HepG2 (cell line): ENCODE measurements at regions not wholly inside any gene's neighbourhood (a gene's known extent, or its start where the extent isn't known, plus 50 kb on each side); places are given as distances from the start of the nearest gene placed in this dataset.

Source experiments
- CHD2 ChIP-seq: IDR thresholded peaks from 2 replicates; pipeline ENCODE4 v1.6.1; 2011; ENCODE audit warnings: low read depth, low read length, improper control_type of control experiment
- EEA1 ChIP-seq: sonication (generic); formaldehyde crosslinking; IDR thresholded peaks from 2 replicates; pipeline ENCODE4 v1.5.1; 2020; ENCODE audit warnings: mild to moderate bottlenecking, missing genetic modification reagents, borderline replicate concordance
- PCBP2 ChIP-seq: fragments of 200-400 bp; formaldehyde crosslinking; optimal IDR thresholded peaks from 2 replicates; pipeline ENCODE3; 2018; ENCODE audit warnings: low read length, low read depth; ENCODE audit not compliant: poor library complexity, severe bottlenecking
- SP2 ChIP-seq: sonication (generic); formaldehyde crosslinking; IDR thresholded peaks from 2 replicates; pipeline ENCODE4 v1.5.1; 2020; ENCODE audit warnings: mild to moderate bottlenecking, missing genetic modification reagents
- SYNCRIP ChIP-seq: fragments of 200-400 bp; formaldehyde crosslinking; IDR thresholded peaks from 2 replicates; pipeline ENCODE4 v1.6.1; 2018; ENCODE audit warnings: mild to moderate bottlenecking, low read depth, low read length; ENCODE audit not compliant: insufficient read depth
- ZBTB7A ChIP-seq: sonication (generic); formaldehyde crosslinking; IDR thresholded peaks from 2 replicates; pipeline ENCODE4 v1.8.0; 2022; ENCODE audit warnings: mild to moderate bottlenecking, missing genetic modification reagents
- ZNF205 ChIP-seq: IDR thresholded peaks from 2 replicates; pipeline ENCODE4 v1.6.1; 2018; ENCODE audit warnings: missing biosample characterization, missing genetic modification reagents
- ZNF282 ChIP-seq: fragments of 450-650 bp; IDR thresholded peaks from 2 replicates; pipeline ENCODE4 v1.6.1; 2018; ENCODE audit not compliant: partially characterized antibody
- ZNF296 ChIP-seq: sonication (generic); formaldehyde crosslinking; conservative IDR thresholded peaks from 2 replicates; pipeline ENCODE4 v1.5.0; 2020; ENCODE audit warnings: mild to moderate bottlenecking, missing genetic modification reagents
- ZNF547 ChIP-seq: sonication (generic); formaldehyde crosslinking; IDR thresholded peaks from 2 replicates; pipeline ENCODE4 v1.5.1; 2020; ENCODE audit warnings: mild to moderate bottlenecking, missing genetic modification reagents
- ZNF839 ChIP-seq: sonication (generic); formaldehyde crosslinking; IDR thresholded peaks from 2 replicates; pipeline ENCODE4 v1.4.0; 2020; ENCODE audit warnings: missing genetic modification reagents, mild to moderate bottlenecking, borderline replicate concordance
- ZSCAN21 ChIP-seq: sonication (generic); formaldehyde crosslinking; IDR thresholded peaks from 2 replicates; pipeline ENCODE4 v1.8.0; 2022; ENCODE audit warnings: mild to moderate bottlenecking, missing genetic modification reagents, moderate library complexity, borderline replicate concordance
- ZSCAN22 ChIP-seq: sonication (generic); formaldehyde crosslinking; IDR thresholded peaks from 2 replicates; pipeline ENCODE4 v1.4.0; 2020; ENCODE audit warnings: mild to moderate bottlenecking, missing genetic modification reagents
- TF ChIP-seq, protein P1 (sequence below): sonication (generic); formaldehyde crosslinking; IDR thresholded peaks from 2 replicates; pipeline ENCODE4 v1.8.0; 2022; ENCODE audit warnings: missing genetic modification reagents, mild to moderate bottlenecking, moderate library complexity, borderline replicate concordance
- TF ChIP-seq, protein P2 (sequence below): sonication (generic); formaldehyde crosslinking; IDR thresholded peaks from 2 replicates; pipeline ENCODE4 v1.5.0; 2020; ENCODE audit warnings: missing genetic modification reagents
- TF ChIP-seq, protein P3 (sequence below): sonication (generic); formaldehyde crosslinking; conservative IDR thresholded peaks from 2 replicates; pipeline ENCODE4 v1.8.0; 2022; ENCODE audit warnings: low read depth, missing genetic modification reagents
- TF ChIP-seq, protein P4 (sequence below): sonication (generic); formaldehyde crosslinking; IDR thresholded peaks from 2 replicates; pipeline ENCODE4 v1.4.0; 2020; ENCODE audit warnings: mild to moderate bottlenecking, missing genetic modification reagents
- TF ChIP-seq, protein P5 (sequence below): sonication (generic); formaldehyde crosslinking; IDR thresholded peaks from 2 replicates; pipeline ENCODE4 v1.8.0; 2022; ENCODE audit warnings: mild to moderate bottlenecking, missing genetic modification reagents
- TF ChIP-seq, protein P6 (sequence below): sonication (generic); formaldehyde crosslinking; IDR thresholded peaks from 2 replicates; pipeline ENCODE4 v1.5.0; 2020; ENCODE audit warnings: missing genetic modification reagents
- TF ChIP-seq, protein P7 (sequence below): sonication (generic); formaldehyde crosslinking; IDR thresholded peaks from 2 replicates; pipeline ENCODE4 v1.4.0; 2020; ENCODE audit warnings: missing genetic modification reagents

DNA sequence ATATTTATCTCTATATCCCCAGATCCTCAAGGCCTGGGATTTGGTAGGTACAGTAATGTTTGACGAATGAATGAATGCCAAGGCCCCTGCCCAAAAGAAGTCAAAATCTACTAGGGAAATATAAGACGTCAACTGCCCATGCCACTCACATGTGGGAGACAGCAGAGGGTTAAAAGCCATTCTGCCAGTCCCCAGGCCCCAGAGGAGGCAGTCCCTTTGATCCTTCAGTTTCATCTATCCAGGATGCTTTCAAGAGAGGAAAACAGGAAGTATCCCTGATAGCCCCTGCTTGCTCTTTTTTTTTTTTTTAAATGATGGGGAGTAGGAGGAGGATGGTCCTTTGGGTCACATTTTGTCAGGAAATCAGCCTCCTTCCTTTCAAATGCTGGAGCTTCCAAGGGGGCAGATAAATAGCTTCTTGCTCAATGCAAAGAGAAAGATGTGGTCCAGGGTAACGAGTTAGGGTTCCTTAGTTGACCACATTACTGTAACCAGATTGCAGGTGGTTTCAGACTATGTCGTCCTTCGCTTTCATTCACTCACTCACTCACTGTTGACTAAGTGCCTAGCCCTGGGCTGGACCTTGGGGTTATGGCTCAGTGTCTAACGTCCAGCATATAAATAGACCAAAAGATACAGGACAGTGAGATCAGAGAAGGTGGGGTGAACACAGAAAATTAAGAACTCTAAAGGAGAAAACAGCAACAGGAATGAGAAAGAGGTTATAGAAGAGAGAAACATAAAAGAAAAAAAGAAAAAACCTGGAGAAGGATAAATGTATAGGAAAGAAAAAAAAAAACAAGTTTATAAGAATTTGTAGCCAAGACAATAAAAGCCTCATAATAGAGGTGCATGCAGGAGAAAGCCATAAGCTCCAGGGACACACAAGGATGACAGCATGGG, 64.6 kb upstream of the PIM1 start (continued):
- TF ChIP-seq, protein P1, sequence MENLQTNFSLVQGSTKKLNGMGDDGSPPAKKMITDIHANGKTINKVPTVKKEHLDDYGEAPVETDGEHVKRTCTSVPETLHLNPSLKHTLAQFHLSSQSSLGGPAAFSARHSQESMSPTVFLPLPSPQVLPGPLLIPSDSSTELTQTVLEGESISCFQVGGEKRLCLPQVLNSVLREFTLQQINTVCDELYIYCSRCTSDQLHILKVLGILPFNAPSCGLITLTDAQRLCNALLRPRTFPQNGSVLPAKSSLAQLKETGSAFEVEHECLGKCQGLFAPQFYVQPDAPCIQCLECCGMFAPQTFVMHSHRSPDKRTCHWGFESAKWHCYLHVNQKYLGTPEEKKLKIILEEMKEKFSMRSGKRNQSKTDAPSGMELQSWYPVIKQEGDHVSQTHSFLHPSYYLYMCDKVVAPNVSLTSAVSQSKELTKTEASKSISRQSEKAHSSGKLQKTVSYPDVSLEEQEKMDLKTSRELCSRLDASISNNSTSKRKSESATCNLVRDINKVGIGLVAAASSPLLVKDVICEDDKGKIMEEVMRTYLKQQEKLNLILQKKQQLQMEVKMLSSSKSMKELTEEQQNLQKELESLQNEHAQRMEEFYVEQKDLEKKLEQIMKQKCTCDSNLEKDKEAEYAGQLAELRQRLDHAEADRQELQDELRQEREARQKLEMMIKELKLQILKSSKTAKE (CRISPR knock-in tag): peak; percentile 69; the same call in 1 of the 2 replicates
- TF ChIP-seq ZBTB7A (CRISPR knock-in tag) (no peak), ZNF282 (no peak), SP2 (CRISPR knock-in tag) (no peak), ZNF547 (no peak; the same call in 1 of the 2 replicates), ZSCAN22 (no peak; the same call in 1 of the 2 replicates), CHD2 (no peak), SYNCRIP (no peak), ZSCAN21 (CRISPR knock-in tag) (no peak), PCBP2 (no peak), EEA1 (CRISPR knock-in tag) (no peak), ZNF839 (no peak), ZNF205 (CRISPR knock-in tag) (peak; percentile 79; the same call in 1 of the 2 replicates), ZNF296 (CRISPR knock-in tag) (no peak)
- TF ChIP-seq, protein P2, sequence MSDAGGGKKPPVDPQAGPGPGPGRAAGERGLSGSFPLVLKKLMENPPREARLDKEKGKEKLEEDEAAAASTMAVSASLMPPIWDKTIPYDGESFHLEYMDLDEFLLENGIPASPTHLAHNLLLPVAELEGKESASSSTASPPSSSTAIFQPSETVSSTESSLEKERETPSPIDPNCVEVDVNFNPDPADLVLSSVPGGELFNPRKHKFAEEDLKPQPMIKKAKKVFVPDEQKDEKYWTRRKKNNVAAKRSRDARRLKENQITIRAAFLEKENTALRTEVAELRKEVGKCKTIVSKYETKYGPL (CRISPR knock-in tag): no peak
- TF ChIP-seq, protein P3, sequence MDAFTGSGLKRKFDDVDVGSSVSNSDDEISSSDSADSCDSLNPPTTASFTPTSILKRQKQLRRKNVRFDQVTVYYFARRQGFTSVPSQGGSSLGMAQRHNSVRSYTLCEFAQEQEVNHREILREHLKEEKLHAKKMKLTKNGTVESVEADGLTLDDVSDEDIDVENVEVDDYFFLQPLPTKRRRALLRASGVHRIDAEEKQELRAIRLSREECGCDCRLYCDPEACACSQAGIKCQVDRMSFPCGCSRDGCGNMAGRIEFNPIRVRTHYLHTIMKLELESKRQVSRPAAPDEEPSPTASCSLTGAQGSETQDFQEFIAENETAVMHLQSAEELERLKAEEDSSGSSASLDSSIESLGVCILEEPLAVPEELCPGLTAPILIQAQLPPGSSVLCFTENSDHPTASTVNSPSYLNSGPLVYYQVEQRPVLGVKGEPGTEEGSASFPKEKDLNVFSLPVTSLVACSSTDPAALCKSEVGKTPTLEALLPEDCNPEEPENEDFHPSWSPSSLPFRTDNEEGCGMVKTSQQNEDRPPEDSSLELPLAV: no peak
- TF ChIP-seq, protein P4, sequence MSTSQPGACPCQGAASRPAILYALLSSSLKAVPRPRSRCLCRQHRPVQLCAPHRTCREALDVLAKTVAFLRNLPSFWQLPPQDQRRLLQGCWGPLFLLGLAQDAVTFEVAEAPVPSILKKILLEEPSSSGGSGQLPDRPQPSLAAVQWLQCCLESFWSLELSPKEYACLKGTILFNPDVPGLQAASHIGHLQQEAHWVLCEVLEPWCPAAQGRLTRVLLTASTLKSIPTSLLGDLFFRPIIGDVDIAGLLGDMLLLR (CRISPR knock-in tag): no peak
- TF ChIP-seq, protein P5, sequence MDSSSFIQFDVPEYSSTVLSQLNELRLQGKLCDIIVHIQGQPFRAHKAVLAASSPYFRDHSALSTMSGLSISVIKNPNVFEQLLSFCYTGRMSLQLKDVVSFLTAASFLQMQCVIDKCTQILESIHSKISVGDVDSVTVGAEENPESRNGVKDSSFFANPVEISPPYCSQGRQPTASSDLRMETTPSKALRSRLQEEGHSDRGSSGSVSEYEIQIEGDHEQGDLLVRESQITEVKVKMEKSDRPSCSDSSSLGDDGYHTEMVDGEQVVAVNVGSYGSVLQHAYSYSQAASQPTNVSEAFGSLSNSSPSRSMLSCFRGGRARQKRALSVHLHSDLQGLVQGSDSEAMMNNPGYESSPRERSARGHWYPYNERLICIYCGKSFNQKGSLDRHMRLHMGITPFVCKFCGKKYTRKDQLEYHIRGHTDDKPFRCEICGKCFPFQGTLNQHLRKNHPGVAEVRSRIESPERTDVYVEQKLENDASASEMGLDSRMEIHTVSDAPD (CRISPR knock-in tag): no peak
- TF ChIP-seq, protein P6, sequence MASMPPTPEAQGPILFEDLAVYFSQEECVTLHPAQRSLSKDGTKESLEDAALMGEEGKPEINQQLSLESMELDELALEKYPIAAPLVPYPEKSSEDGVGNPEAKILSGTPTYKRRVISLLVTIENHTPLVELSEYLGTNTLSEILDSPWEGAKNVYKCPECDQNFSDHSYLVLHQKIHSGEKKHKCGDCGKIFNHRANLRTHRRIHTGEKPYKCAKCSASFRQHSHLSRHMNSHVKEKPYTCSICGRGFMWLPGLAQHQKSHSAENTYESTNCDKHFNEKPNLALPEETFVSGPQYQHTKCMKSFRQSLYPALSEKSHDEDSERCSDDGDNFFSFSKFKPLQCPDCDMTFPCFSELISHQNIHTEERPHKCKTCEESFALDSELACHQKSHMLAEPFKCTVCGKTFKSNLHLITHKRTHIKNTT (CRISPR knock-in tag): no peak
- TF ChIP-seq, protein P7, sequence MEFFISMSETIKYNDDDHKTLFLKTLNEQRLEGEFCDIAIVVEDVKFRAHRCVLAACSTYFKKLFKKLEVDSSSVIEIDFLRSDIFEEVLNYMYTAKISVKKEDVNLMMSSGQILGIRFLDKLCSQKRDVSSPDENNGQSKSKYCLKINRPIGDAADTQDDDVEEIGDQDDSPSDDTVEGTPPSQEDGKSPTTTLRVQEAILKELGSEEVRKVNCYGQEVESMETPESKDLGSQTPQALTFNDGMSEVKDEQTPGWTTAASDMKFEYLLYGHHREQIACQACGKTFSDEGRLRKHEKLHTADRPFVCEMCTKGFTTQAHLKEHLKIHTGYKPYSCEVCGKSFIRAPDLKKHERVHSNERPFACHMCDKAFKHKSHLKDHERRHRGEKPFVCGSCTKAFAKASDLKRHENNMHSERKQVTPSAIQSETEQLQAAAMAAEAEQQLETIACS: no peak
